HL-60 (cell line): ENCODE measurements at regions not wholly inside any gene's neighbourhood (a gene's known extent, or its start where the extent isn't known, plus 50 kb on each side); places are given as distances from the start of the nearest gene placed in this dataset.
"Not testable (repeated sequence)": the region's sequence is repeated elsewhere in the genome, so short reads cannot be mapped to it uniquely, and the experiment has no call there.

ENCODE experiments used
- CTCF ChIP-seq: IDR thresholded peaks from one replicate; pipeline ENCODE4 v1.5.1; 2011; ENCODE audit warnings: low read length, control low read depth, inconsistent platforms; ENCODE audit not compliant: insufficient read depth
- GABPA ChIP-seq: IDR thresholded peaks from 2 replicates; pipeline ENCODE4 v1.6.1; 2012; ENCODE audit warnings: low read depth
- POLR2AphosphoS5 ChIP-seq: IDR thresholded peaks from 2 replicates; pipeline ENCODE4 v1.6.1; 2012; ENCODE audit warnings: low read depth
- REST ChIP-seq: IDR thresholded peaks from 2 replicates; pipeline ENCODE4 v1.6.1; 2012; ENCODE audit warnings: low read depth; ENCODE audit not compliant: insufficient replicate concordance
- SPI1 ChIP-seq: IDR thresholded peaks from 2 replicates; pipeline ENCODE4 v1.6.1; 2012; ENCODE audit warnings: low read depth, mild to moderate bottlenecking, borderline replicate concordance

- TF ChIP-seq GABPA, CTCF, POLR2AphosphoS5, REST, SPI1: not testable (repeated sequence)
Measured at GRCh38 chr15:77881535-77881934, 196.0 kb downstream of the TBC1D2B start.
